IMR-90 (cell line): ENCODE measurements at regions not wholly inside any gene's neighbourhood (a gene's known extent, or its start where the extent isn't known, plus 50 kb on each side); places are given as distances from the start of the nearest gene placed in this dataset.

Source experiments
- BHLHE40 ChIP-seq: fragments of 150-350 bp; IDR thresholded peaks from 2 replicates; pipeline ENCODE4 v1.6.1; 2016; ENCODE audit warnings: mild to moderate bottlenecking, low read depth, low read length
- CEBPB ChIP-seq: IDR thresholded peaks from 2 replicates; pipeline ENCODE4 v1.6.1; 2012; ENCODE audit warnings: low read depth, low read length, improper control_type of control experiment
- CTCF ChIP-seq: conservative IDR thresholded peaks from 2 replicates; pipeline ENCODE4 v1.5.1; 2012; ENCODE audit warnings: mild to moderate bottlenecking, low read depth, low read length, improper control_type of control experiment

- TF ChIP-seq CTCF (no peak), BHLHE40 (no peak), CEBPB (no peak)
These were observed 150.7 kb upstream of the WDR11 start for GRCh38 chr10:120700426-120700825.
